Liver (tissue), 3 donors: ENCODE measurements at regions not wholly inside any gene's neighbourhood (a gene's known extent, or its start where the extent isn't known, plus 50 kb on each side); places are given as distances from the start of the nearest gene placed in this dataset.

ENCODE experiments used
- RAD21 ChIP-seq, 2 donors: IDR thresholded peaks; 2 replicates each; pipeline ENCODE4 v1.6.1; 2016; ENCODE audit warnings: antibody characterized with exemption in 2 of 2, mild to moderate bottlenecking in 2 of 2
- TF ChIP-seq, protein P1 (sequence below): fragments of 150-350 bp; IDR thresholded peaks from 2 replicates; pipeline ENCODE4 v1.5.1; 2017; ENCODE audit warnings: improper control_type of control experiment, low read depth, low read length; ENCODE audit not compliant: missing input control
- donor health status: healthy.
- donor health status: healthy.

DNA sequence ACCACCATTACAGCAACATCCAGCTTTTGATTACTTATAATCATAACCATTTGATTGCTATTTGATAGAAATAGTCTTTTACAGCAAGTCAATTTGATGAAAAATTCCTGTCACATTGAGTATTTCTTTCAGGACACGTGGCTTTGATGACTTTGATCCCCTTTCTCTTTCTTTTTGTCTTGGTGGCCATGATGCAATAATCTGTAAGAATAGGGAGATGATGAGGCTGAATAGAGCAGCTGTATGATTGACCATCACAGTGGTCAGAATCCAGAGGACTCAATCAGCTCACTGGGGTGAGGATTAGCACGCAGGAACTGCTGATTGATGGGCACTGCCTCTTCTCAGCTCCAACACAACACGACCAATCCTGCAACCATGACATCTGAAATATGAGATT, 262.7 kb downstream of the PARP8 start:
- no peak for TF ChIP-seq RAD21 (IDR thresholded peaks at IDR 0.05)
- TF ChIP-seq, protein P1, sequence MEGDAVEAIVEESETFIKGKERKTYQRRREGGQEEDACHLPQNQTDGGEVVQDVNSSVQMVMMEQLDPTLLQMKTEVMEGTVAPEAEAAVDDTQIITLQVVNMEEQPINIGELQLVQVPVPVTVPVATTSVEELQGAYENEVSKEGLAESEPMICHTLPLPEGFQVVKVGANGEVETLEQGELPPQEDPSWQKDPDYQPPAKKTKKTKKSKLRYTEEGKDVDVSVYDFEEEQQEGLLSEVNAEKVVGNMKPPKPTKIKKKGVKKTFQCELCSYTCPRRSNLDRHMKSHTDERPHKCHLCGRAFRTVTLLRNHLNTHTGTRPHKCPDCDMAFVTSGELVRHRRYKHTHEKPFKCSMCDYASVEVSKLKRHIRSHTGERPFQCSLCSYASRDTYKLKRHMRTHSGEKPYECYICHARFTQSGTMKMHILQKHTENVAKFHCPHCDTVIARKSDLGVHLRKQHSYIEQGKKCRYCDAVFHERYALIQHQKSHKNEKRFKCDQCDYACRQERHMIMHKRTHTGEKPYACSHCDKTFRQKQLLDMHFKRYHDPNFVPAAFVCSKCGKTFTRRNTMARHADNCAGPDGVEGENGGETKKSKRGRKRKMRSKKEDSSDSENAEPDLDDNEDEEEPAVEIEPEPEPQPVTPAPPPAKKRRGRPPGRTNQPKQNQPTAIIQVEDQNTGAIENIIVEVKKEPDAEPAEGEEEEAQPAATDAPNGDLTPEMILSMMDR = no peak
